ENCODE measurements at regions not wholly inside any gene's neighbourhood (a gene's known extent, or its start where the extent isn't known, plus 50 kb on each side); places are given as distances from the start of the nearest gene placed in this dataset.
A peak's percentile ranks its signal among the peaks of the same experiment; 100 is the strongest.

GRCh38 chr3:107271787-107272387 is 105.4 kb upstream of the CCDC54 start:
- Mint-ChIP-seq H3K27ac (no peak overlapping the region), H3K4me1 (peaks cover 0 to 2% (median 0%) of the 10 kb centered on the region in 4 donors), H3K36me3 (no peaks in the 10 kb centered on the region), H3K27me3 (peaks cover 16% of the 10 kb centered on the region), H3K9me3 (no peaks in the 10 kb centered on the region), H3K4me3 (no peak overlapping the region)
- ATAC-seq (ENCODE audit: low read depth in 2 of 2) (peak; percentile 31 to 61), DNase-seq (peak in 2 of 3 donors; percentile 10 to 35)
- H3K27me3 ChIP-seq (ENCODE audit: control insufficient read depth, insufficient read depth, low read length), result peaks cover 12% of the 10 kb centered on the region
- H3K36me3 ChIP-seq (ENCODE audit: control insufficient read depth, insufficient read depth, low read length), result no peaks in the 10 kb centered on the region
- no peaks in the 10 kb centered on the region for H3K4me1 ChIP-seq (ENCODE audit: control insufficient read depth, insufficient read depth, low read length, poor library complexity, severe bottlenecking)
- no peak overlapping the region for H3K27ac ChIP-seq (ENCODE audit: insufficient read depth, low read length, poor library complexity, severe bottlenecking)
- no peak overlapping the region for H3K4me3 ChIP-seq (ENCODE audit: low read depth, low read length)
- H3K9me3 ChIP-seq (ENCODE audit: control insufficient read depth in 2 of 2, low read length in 2 of 2), result no peaks in the 10 kb centered on the region

GRCh38 chr3:107272471-107272870 is 104.8 kb upstream of the CCDC54 start:
- no peak for DNase-seq
- ATAC-seq (ENCODE audit: low read depth in 2 of 2), result no peak
- H3K36me3 Mint-ChIP-seq, result no peaks in the 10 kb centered on the region
- peaks cover 20% of the 10 kb centered on the region for H3K27me3 Mint-ChIP-seq
- Histone ChIP-seq H3K36me3 (ENCODE audit: control insufficient read depth, insufficient read depth, low read length) (no peaks in the 10 kb centered on the region), H3K4me3 (ENCODE audit: low read depth, low read length) (no peak overlapping the region), H3K27ac (ENCODE audit: insufficient read depth, low read length, poor library complexity, severe bottlenecking) (no peak overlapping the region), H3K27me3 (ENCODE audit: control insufficient read depth, insufficient read depth, low read length) (peaks cover 12% of the 10 kb centered on the region), H3K4me1 (ENCODE audit: control insufficient read depth, insufficient read depth, low read length, poor library complexity, severe bottlenecking) (no peaks in the 10 kb centered on the region), H3K9me3 (ENCODE audit: control insufficient read depth in 2 of 2, low read length in 2 of 2) (no peaks in the 10 kb centered on the region)
- no peak overlapping the region for H3K27ac Mint-ChIP-seq
- H3K4me3 Mint-ChIP-seq, result no peak overlapping the region
- peaks cover 0 to 2% (median 0%) of the 10 kb centered on the region in 7 donors for H3K9me3 Mint-ChIP-seq
- H3K4me1 Mint-ChIP-seq, result peaks cover 0 to 2% (median 0%) of the 10 kb centered on the region in 4 donors

GRCh38 chr3:107272885-107273284 is 104.4 kb upstream of the CCDC54 start:
- no peaks in the 10 kb centered on the region for H3K36me3 ChIP-seq (ENCODE audit: control insufficient read depth, insufficient read depth, low read length)
- DNase-seq (no peak), ATAC-seq (ENCODE audit: low read depth in 2 of 2) (no peak)
- peaks cover 0 to 2% (median 0%) of the 10 kb centered on the region in 7 donors for H3K9me3 Mint-ChIP-seq
- peaks cover 20% of the 10 kb centered on the region for H3K27me3 Mint-ChIP-seq
- no peaks in the 10 kb centered on the region for H3K36me3 Mint-ChIP-seq
- no peak overlapping the region for H3K27ac Mint-ChIP-seq
- H3K4me3 ChIP-seq (ENCODE audit: low read depth, low read length), result no peak overlapping the region
- no peak overlapping the region for H3K27ac ChIP-seq (ENCODE audit: insufficient read depth, low read length, poor library complexity, severe bottlenecking)
- H3K4me1 Mint-ChIP-seq, result peaks cover 0 to 2% (median 0%) of the 10 kb centered on the region in 4 donors
- no peaks in the 10 kb centered on the region for H3K4me1 ChIP-seq (ENCODE audit: control insufficient read depth, insufficient read depth, low read length, poor library complexity, severe bottlenecking)
- no peaks in the 10 kb centered on the region for H3K9me3 ChIP-seq (ENCODE audit: control insufficient read depth in 2 of 2, low read length in 2 of 2)
- no peak overlapping the region for H3K4me3 Mint-ChIP-seq
- peaks cover 12% of the 10 kb centered on the region for H3K27me3 ChIP-seq (ENCODE audit: control insufficient read depth, insufficient read depth, low read length)

- Mint-ChIP-seq H3K27ac (no peak overlapping the region), H3K4me1 (peaks cover 0 to 2% (median 0%) of the 10 kb centered on the region in 4 donors), H3K4me3 (no peak overlapping the region), H3K27me3 (peaks cover 20% of the 10 kb centered on the region), H3K9me3 (peaks cover 0 to 2% (median 0%) of the 10 kb centered on the region in 7 donors), H3K36me3 (no peaks in the 10 kb centered on the region)
- no peaks in the 10 kb centered on the region for H3K36me3 ChIP-seq (ENCODE audit: control insufficient read depth, insufficient read depth, low read length)
- H3K9me3 ChIP-seq (ENCODE audit: control insufficient read depth in 2 of 2, low read length in 2 of 2), result no peaks in the 10 kb centered on the region
- no peak for ATAC-seq (ENCODE audit: low read depth in 2 of 2)
- no peak overlapping the region for H3K27ac ChIP-seq (ENCODE audit: insufficient read depth, low read length, poor library complexity, severe bottlenecking)
- no peak for DNase-seq
- peaks cover 12% of the 10 kb centered on the region for H3K27me3 ChIP-seq (ENCODE audit: control insufficient read depth, insufficient read depth, low read length)
- no peaks in the 10 kb centered on the region for H3K4me1 ChIP-seq (ENCODE audit: control insufficient read depth, insufficient read depth, low read length, poor library complexity, severe bottlenecking)
- H3K4me3 ChIP-seq (ENCODE audit: low read depth, low read length), result no peak overlapping the region
Observed at GRCh38 chr3:107273771-107274170, 103.5 kb upstream of the CCDC54 start.

GRCh38 chr3:107275511-107275910 is 101.7 kb upstream of the CCDC54 start:
- H3K27me3 ChIP-seq (ENCODE audit: control insufficient read depth, insufficient read depth, low read length), result peaks cover 9% of the 10 kb centered on the region
- no peaks in the 10 kb centered on the region for H3K36me3 ChIP-seq (ENCODE audit: control insufficient read depth, insufficient read depth, low read length)
- no peak overlapping the region for H3K4me3 Mint-ChIP-seq
- DNase-seq (no peak), ATAC-seq (ENCODE audit: low read depth in 2 of 2) (no peak)
- H3K9me3 Mint-ChIP-seq, result peaks cover 0 to 2% (median 0%) of the 10 kb centered on the region in 7 donors
- H3K27me3 Mint-ChIP-seq, result peaks cover 15% of the 10 kb centered on the region
- H3K4me1 Mint-ChIP-seq, result peaks cover 0 to 2% (median 0%) of the 10 kb centered on the region in 4 donors
- H3K27ac Mint-ChIP-seq, result no peak overlapping the region
- H3K9me3 ChIP-seq (ENCODE audit: control insufficient read depth in 2 of 2, low read length in 2 of 2), result no peaks in the 10 kb centered on the region
- H3K36me3 Mint-ChIP-seq, result no peaks in the 10 kb centered on the region
- H3K4me1 ChIP-seq (ENCODE audit: control insufficient read depth, insufficient read depth, low read length, poor library complexity, severe bottlenecking), result no peaks in the 10 kb centered on the region
- no peak overlapping the region for H3K27ac ChIP-seq (ENCODE audit: insufficient read depth, low read length, poor library complexity, severe bottlenecking)
- no peak overlapping the region for H3K4me3 ChIP-seq (ENCODE audit: low read depth, low read length)

GRCh38 chr3:107283948-107284347 is 93.3 kb upstream of the CCDC54 start:
- ATAC-seq (ENCODE audit: low read depth in 2 of 2), result no peak
- H3K36me3 Mint-ChIP-seq, result no peaks in the 10 kb centered on the region

GRCh38 chr3:107284612-107285011 is 92.6 kb upstream of the CCDC54 start:
- Mint-ChIP-seq H3K27me3 (peaks cover 11% of the 10 kb centered on the region), H3K4me3 (no peak overlapping the region), H3K9me3 (peaks cover 0 to 2% (median 0%) of the 10 kb centered on the region in 7 donors), H3K27ac (no peak overlapping the region), H3K4me1 (no peaks in the 10 kb centered on the region), H3K36me3 (no peaks in the 10 kb centered on the region)
- Histone ChIP-seq H3K27me3 (ENCODE audit: control insufficient read depth, insufficient read depth, low read length) (no peaks in the 10 kb centered on the region), H3K9me3 (ENCODE audit: control insufficient read depth in 2 of 2, low read length in 2 of 2) (no peaks in the 10 kb centered on the region), H3K27ac (ENCODE audit: insufficient read depth, low read length, poor library complexity, severe bottlenecking) (no peak overlapping the region), H3K4me3 (ENCODE audit: low read depth, low read length) (no peak overlapping the region), H3K36me3 (ENCODE audit: control insufficient read depth, insufficient read depth, low read length) (no peaks in the 10 kb centered on the region), H3K4me1 (ENCODE audit: control insufficient read depth, insufficient read depth, low read length, poor library complexity, severe bottlenecking) (no peaks in the 10 kb centered on the region)
- no peak for DNase-seq
- ATAC-seq (ENCODE audit: low read depth in 2 of 2), result no peak

More at GRCh38 chr3:107283948-107284347, 93.3 kb upstream of the CCDC54 start:
- DNase-seq, result no peak
- no peak overlapping the region for H3K27ac Mint-ChIP-seq
- Histone ChIP-seq H3K27ac (ENCODE audit: insufficient read depth, low read length, poor library complexity, severe bottlenecking) (no peak overlapping the region), H3K36me3 (ENCODE audit: control insufficient read depth, insufficient read depth, low read length) (no peaks in the 10 kb centered on the region), H3K9me3 (ENCODE audit: control insufficient read depth in 2 of 2, low read length in 2 of 2) (no peaks in the 10 kb centered on the region), H3K27me3 (ENCODE audit: control insufficient read depth, insufficient read depth, low read length) (no peaks in the 10 kb centered on the region), H3K4me3 (ENCODE audit: low read depth, low read length) (no peak overlapping the region), H3K4me1 (ENCODE audit: control insufficient read depth, insufficient read depth, low read length, poor library complexity, severe bottlenecking) (no peaks in the 10 kb centered on the region)
- no peak overlapping the region for H3K4me3 Mint-ChIP-seq
- H3K4me1 Mint-ChIP-seq, result no peaks in the 10 kb centered on the region
- H3K27me3 Mint-ChIP-seq, result peaks cover 12% of the 10 kb centered on the region
- H3K9me3 Mint-ChIP-seq, result peaks cover 0 to 2% (median 0%) of the 10 kb centered on the region in 7 donors

GRCh38 chr3:107285197-107285596 is 92.0 kb upstream of the CCDC54 start:
- Mint-ChIP-seq H3K27me3 (peaks cover 11% of the 10 kb centered on the region), H3K27ac (no peak overlapping the region), H3K4me3 (no peak overlapping the region), H3K9me3 (peaks cover 0 to 2% (median 0%) of the 10 kb centered on the region in 7 donors), H3K4me1 (no peaks in the 10 kb centered on the region), H3K36me3 (no peaks in the 10 kb centered on the region)
- Histone ChIP-seq H3K27me3 (ENCODE audit: control insufficient read depth, insufficient read depth, low read length) (no peaks in the 10 kb centered on the region), H3K4me3 (ENCODE audit: low read depth, low read length) (no peak overlapping the region), H3K36me3 (ENCODE audit: control insufficient read depth, insufficient read depth, low read length) (no peaks in the 10 kb centered on the region), H3K9me3 (ENCODE audit: control insufficient read depth in 2 of 2, low read length in 2 of 2) (no peaks in the 10 kb centered on the region), H3K4me1 (ENCODE audit: control insufficient read depth, insufficient read depth, low read length, poor library complexity, severe bottlenecking) (no peaks in the 10 kb centered on the region), H3K27ac (ENCODE audit: insufficient read depth, low read length, poor library complexity, severe bottlenecking) (no peak overlapping the region)
- ATAC-seq (ENCODE audit: low read depth in 2 of 2) (no peak), DNase-seq (no peak)
